ENCODE measurements at regions not wholly inside any gene's neighbourhood (a gene's known extent, or its start where the extent isn't known, plus 50 kb on each side); places are given as distances from the start of the nearest gene placed in this dataset.

GRCh38 chr11:69348414-69349235 lies 54.7 kb downstream of the MYEOV start:
- no peak for DNase-seq (ENCODE audit: low read depth, low spot score)

- no peak for DNase-seq (ENCODE audit: low read depth, low spot score)
Observed at GRCh38 chr11:69350040-69350439, 56.1 kb downstream of the MYEOV start.

GRCh38 chr11:69350596-69350995 lies 56.6 kb downstream of the MYEOV start:
- no peak for DNase-seq (ENCODE audit: low read depth, low spot score)

GRCh38 chr11:69351460-69351859 lies 57.5 kb downstream of the MYEOV start:
- no peak for DNase-seq (ENCODE audit: low read depth, low spot score)

GRCh38 chr11:69352166-69352565 lies 58.2 kb downstream of the MYEOV start:
- no peak for DNase-seq (ENCODE audit: low read depth, low spot score)

- DNase-seq (ENCODE audit: low read depth, low spot score) = peak; percentile 69
Observed at GRCh38 chr11:69352715-69353319, 58.9 kb downstream of the MYEOV start.

- DNase-seq (ENCODE audit: low read depth, low spot score) = no peak
Observed at GRCh38 chr11:69353696-69354544, 60.0 kb downstream of the MYEOV start.

- no peak for DNase-seq (ENCODE audit: low read depth, low spot score)
Observed at GRCh38 chr11:69354545-69354897, 60.6 kb downstream of the MYEOV start.

GRCh38 chr11:69355346-69355940 lies 61.5 kb downstream of the MYEOV start:
- no peak for DNase-seq (ENCODE audit: low read depth, low spot score)

GRCh38 chr11:69355959-69356702 lies 62.2 kb downstream of the MYEOV start:
- DNase-seq (ENCODE audit: low read depth, low spot score) = no peak

- peak; percentile 38 for DNase-seq (ENCODE audit: low read depth, low spot score)
Observed at GRCh38 chr11:69356703-69357457, 62.9 kb downstream of the MYEOV start.

- no peak for DNase-seq (ENCODE audit: low read depth, low spot score)
Observed at GRCh38 chr11:69357458-69358397, 63.8 kb downstream of the MYEOV start.

- no peak for DNase-seq (ENCODE audit: low read depth, low spot score)
Observed at GRCh38 chr11:69358398-69359020, 64.6 kb downstream of the MYEOV start.

- DNase-seq (ENCODE audit: low read depth, low spot score) = no peak
Observed at GRCh38 chr11:69359735-69360480, 66.0 kb downstream of the MYEOV start.

GRCh38 chr11:69360606-69361005 lies 66.7 kb downstream of the MYEOV start:
- DNase-seq (ENCODE audit: low read depth, low spot score) = no peak

- DNase-seq (ENCODE audit: low read depth, low spot score) = no peak
Observed at GRCh38 chr11:69361048-69361447, 67.1 kb downstream of the MYEOV start.

- DNase-seq (ENCODE audit: low read depth, low spot score) = no peak
Observed at GRCh38 chr11:69361466-69361865, 67.5 kb downstream of the MYEOV start.

- DNase-seq (ENCODE audit: low read depth, low spot score) = no peak
Observed at GRCh38 chr11:69362315-69362714, 68.4 kb downstream of the MYEOV start.
